Testis (tissue), 2 donors: ENCODE measurements at regions not wholly inside any gene's neighbourhood (a gene's known extent, or its start where the extent isn't known, plus 50 kb on each side); places are given as distances from the start of the nearest gene placed in this dataset.

Source experiments
- DNase-seq: peaks from one replicate; pipeline ENCODE4 v3.0.0-alpha.2; 2019
- H3K27ac ChIP-seq, 2 donors: fragments of 200-600 bp; sonication (generic); one replicate each; pipeline ENCODE4 v1.5.1; 2019
- H3K27me3 ChIP-seq: fragments of 200-600 bp; sonication (generic); one replicate; pipeline ENCODE4 v1.5.1; 2019
- H3K36me3 ChIP-seq: fragments of 200-600 bp; sonication (generic); one replicate; pipeline ENCODE4 v1.5.1; 2017; ENCODE audit warnings: low read depth; ENCODE audit errors: missing control alignments
- H3K4me1 ChIP-seq: fragments of 200-600 bp; sonication (generic); one replicate; pipeline ENCODE4 v1.5.1; 2019
- H3K4me3 ChIP-seq, 2 donors: fragments of 200-600 bp; sonication (generic); one replicate each; pipeline ENCODE4 v1.5.1; 2017 to 2019
- H3K9me3 ChIP-seq: fragments of 200-600 bp; sonication (generic); one replicate; pipeline ENCODE4 v1.5.1; 2017
- POLR2A ChIP-seq: fragments of 450-650 bp; IDR thresholded peaks from one replicate; pipeline ENCODE4 v1.6.1; 2017; ENCODE audit warnings: antibody characterized with exemption, mild to moderate bottlenecking, moderate library complexity
- WGBS, 2 donors: methylation state at CpG; one replicate each; pipeline ENCODE4 v1.1.5; 2018; 5-methylcytosine and 5-hydroxymethylcytosine counted together
- intact Hi-C: fragments of 100-400 bp; cut with DNase I; formaldehyde crosslinking; loops from one replicate; pipeline ENCODE4 v1.15.1; 2023; ENCODE audit warnings: low total_unique reads
- TF ChIP-seq, protein P1 (sequence below), 3 experiments: fragments of 450-650 bp in 2 of 3; fragments of 200-600 bp in 1 of 3; sonication (generic) in 1 of 3; IDR thresholded peaks; one replicate each; pipeline ENCODE4 v1.5.1; 2016 to 2019; ENCODE audit warnings: antibody characterized with exemption in 3 of 3, mild to moderate bottlenecking in 2 of 3, moderate library complexity in 1 of 3

- H3K4me1 ChIP-seq, result no peaks in the 10 kb centered on the region
- H3K4me3 ChIP-seq, result no peak overlapping the region
- no peak overlapping the region for H3K27ac ChIP-seq
- DNase-seq, result no peak
- intact Hi-C loops, result no loop called here
- WGBS, 2 donors, result 78 to 86% methylated on average over 1 of the region's 1 CpG
- H3K36me3 ChIP-seq, result no peaks in the 10 kb centered on the region
- TF ChIP-seq, protein P1, sequence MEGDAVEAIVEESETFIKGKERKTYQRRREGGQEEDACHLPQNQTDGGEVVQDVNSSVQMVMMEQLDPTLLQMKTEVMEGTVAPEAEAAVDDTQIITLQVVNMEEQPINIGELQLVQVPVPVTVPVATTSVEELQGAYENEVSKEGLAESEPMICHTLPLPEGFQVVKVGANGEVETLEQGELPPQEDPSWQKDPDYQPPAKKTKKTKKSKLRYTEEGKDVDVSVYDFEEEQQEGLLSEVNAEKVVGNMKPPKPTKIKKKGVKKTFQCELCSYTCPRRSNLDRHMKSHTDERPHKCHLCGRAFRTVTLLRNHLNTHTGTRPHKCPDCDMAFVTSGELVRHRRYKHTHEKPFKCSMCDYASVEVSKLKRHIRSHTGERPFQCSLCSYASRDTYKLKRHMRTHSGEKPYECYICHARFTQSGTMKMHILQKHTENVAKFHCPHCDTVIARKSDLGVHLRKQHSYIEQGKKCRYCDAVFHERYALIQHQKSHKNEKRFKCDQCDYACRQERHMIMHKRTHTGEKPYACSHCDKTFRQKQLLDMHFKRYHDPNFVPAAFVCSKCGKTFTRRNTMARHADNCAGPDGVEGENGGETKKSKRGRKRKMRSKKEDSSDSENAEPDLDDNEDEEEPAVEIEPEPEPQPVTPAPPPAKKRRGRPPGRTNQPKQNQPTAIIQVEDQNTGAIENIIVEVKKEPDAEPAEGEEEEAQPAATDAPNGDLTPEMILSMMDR (IDR thresholded peaks at IDR 0.05), result no peak
- no peak for TF ChIP-seq POLR2A
- no peaks in the 10 kb centered on the region for H3K9me3 ChIP-seq
- H3K27me3 ChIP-seq, result no peaks in the 10 kb centered on the region
Measured at GRCh38 chr13:37194428-37194861, 89.0 kb upstream of the CSNK1A1L start.

- no peak overlapping the region for H3K4me3 ChIP-seq
- intact Hi-C loops, result no loop called here
- no peak for TF ChIP-seq POLR2A
- TF ChIP-seq, protein P1 (IDR thresholded peaks at IDR 0.05), result no peak
- DNase-seq, result no peak
- H3K4me1 ChIP-seq, result no peaks in the 10 kb centered on the region
- no peaks in the 10 kb centered on the region for H3K27me3 ChIP-seq
- WGBS, 2 donors, result 45 to 50% methylated on average over 2 of the region's 2 CpGs
- H3K36me3 ChIP-seq, result no peaks in the 10 kb centered on the region
- no peak overlapping the region for H3K27ac ChIP-seq
- no peaks in the 10 kb centered on the region for H3K9me3 ChIP-seq
Measured at GRCh38 chr13:37192956-37193355, 87.5 kb upstream of the CSNK1A1L start.

DNA sequence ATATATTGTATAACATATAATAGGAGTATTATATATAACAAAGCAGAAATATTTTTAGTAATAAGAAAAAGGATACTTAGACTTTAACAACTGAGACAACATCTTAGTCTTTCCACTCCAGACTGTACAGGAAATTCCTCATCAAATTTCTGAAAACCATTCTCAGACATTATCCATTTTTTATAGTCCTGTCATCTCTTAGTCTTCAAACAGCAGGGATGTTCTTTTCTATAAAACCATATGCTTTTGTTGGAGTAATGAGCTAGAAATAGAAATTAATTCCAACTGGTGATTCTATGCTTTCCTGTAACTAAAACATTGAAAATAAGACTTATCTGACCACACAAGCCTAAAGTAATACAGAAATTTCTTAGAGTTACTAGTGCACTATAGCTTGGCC lies 82.2 kb upstream of the CSNK1A1L start:
- DNase-seq, result no peak
- no peak for TF ChIP-seq POLR2A
- TF ChIP-seq, protein P1 (IDR thresholded peaks at IDR 0.05), result no peak
- Histone ChIP-seq H3K27ac (no peak overlapping the region), H3K27me3 (no peaks in the 10 kb centered on the region), H3K36me3 (no peaks in the 10 kb centered on the region), H3K4me3 (no peak overlapping the region), H3K9me3 (no peaks in the 10 kb centered on the region), H3K4me1 (no peaks in the 10 kb centered on the region)
- intact Hi-C loops, result no loop called here

GRCh38 chr13:37187105-37187504 lies 81.6 kb upstream of the CSNK1A1L start:
- intact Hi-C loops, result no loop called here
- TF ChIP-seq POLR2A, result no peak
- TF ChIP-seq, protein P1 (IDR thresholded peaks at IDR 0.05), result no peak
- 90 to 98% methylated on average over 2 of the region's 2 CpGs for WGBS, 2 donors
- Histone ChIP-seq H3K27ac (no peak overlapping the region), H3K36me3 (no peaks in the 10 kb centered on the region), H3K9me3 (no peaks in the 10 kb centered on the region), H3K4me1 (no peaks in the 10 kb centered on the region), H3K4me3 (no peak overlapping the region), H3K27me3 (no peaks in the 10 kb centered on the region)
- no peak for DNase-seq

DNA sequence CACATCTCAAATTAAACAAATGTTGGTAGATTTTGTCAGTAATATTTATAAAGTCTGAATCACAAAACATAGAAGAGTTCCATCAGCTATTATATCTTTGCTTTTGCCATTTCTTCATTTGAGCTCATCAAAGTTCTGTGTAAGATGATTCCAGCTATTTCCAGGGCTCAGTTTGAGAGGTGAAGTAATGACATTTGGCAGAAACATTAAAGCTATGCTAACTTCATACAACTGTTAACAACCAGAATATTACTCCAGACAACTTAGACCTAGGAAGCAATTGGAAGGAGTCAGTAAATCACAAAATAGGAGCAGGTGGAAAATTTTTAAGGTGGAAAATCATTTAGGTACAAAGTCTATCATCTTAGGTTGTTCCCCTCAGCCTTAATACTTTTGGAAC lies 76.2 kb upstream of the CSNK1A1L start:
- intact Hi-C loops, result no loop called here
- no peaks in the 10 kb centered on the region for H3K27me3 ChIP-seq
- H3K36me3 ChIP-seq, result no peaks in the 10 kb centered on the region
- no peaks in the 10 kb centered on the region for H3K4me1 ChIP-seq
- TF ChIP-seq POLR2A, result no peak
- TF ChIP-seq, protein P1 (IDR thresholded peaks at IDR 0.05), result no peak
- no peak overlapping the region for H3K27ac ChIP-seq
- no peak overlapping the region for H3K4me3 ChIP-seq
- H3K9me3 ChIP-seq, result no peaks in the 10 kb centered on the region
- no peak for DNase-seq
